Retinal pigment epithelial cell (primary cell): ENCODE measurements at regions not wholly inside any gene's neighbourhood (a gene's known extent, or its start where the extent isn't known, plus 50 kb on each side); places are given as distances from the start of the nearest gene placed in this dataset.
"Not testable (repeated sequence)": the region's sequence is repeated elsewhere in the genome, so short reads cannot be mapped to it uniquely, and the experiment has no call there.

Experiments used
- DNase-seq: peaks from one replicate; pipeline ENCODE4 v3.0.0-alpha.2; 2010; ENCODE audit warnings: low read depth
- H3K4me3 ChIP-seq: 2 replicates; pipeline ENCODE4 v1.5.1; 2011; ENCODE audit warnings: mild to moderate bottlenecking, low read length, control low read depth, moderate library complexity
- CTCF ChIP-seq: conservative IDR thresholded peaks from 2 replicates; pipeline ENCODE4 v1.5.1; 2011; ENCODE audit warnings: low read depth, low read length, control low read depth, inconsistent platforms

DNA sequence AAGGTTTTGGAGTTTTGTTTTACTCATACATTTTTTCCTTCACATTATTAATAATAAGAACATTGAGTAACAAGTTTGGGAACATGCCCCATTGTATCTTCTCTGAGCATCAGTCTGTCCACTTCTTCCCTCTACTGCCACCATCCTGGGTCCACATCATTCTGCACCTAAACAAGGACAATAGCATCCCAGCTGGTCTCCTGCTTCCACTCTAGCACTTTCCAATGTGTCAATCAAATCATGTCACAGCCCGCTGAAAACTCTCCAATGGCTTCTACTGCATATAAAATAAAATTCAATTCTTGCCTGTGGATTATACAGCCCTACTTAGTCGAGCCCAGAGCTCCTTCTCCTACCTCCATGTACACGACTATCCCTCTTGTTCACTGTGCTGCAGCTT, 66.8 kb upstream of the RBPJ start:
- no peak overlapping the region for H3K4me3 ChIP-seq
- DNase-seq: no peak
- TF ChIP-seq CTCF: no peak

GRCh38 chr4:26255989-26256388, 64.8 kb upstream of the RBPJ start:
- DNase-seq: no peak
- H3K4me3 ChIP-seq: no peak overlapping the region
- TF ChIP-seq CTCF: no peak

DNA sequence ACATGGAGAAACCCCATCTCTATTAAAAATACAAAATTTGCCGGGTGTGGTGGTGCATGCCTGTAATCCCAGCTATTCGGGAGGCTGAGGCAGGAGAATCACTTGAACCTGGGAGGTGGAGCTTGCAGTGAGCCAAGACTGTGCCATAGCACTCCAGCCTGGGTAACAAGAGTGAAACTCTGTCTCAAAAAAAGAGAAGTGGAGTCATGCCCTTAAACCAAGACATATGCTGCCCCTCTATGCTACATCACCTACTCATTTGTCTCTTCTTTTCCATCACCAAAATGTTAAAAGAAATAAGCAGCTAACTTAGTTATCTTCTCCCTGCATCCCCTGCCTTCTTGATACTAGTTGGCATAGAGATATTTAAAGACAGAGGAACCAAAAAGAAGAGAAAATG, 63.4 kb upstream of the RBPJ start:
- DNase-seq, H3K4me3 ChIP-seq: not testable (repeated sequence)

- H3K4me3 ChIP-seq: no peak overlapping the region
- no peak for TF ChIP-seq CTCF
- DNase-seq: no peak
Measured at GRCh38 chr4:26257850-26258249, 63.0 kb upstream of the RBPJ start.

DNA sequence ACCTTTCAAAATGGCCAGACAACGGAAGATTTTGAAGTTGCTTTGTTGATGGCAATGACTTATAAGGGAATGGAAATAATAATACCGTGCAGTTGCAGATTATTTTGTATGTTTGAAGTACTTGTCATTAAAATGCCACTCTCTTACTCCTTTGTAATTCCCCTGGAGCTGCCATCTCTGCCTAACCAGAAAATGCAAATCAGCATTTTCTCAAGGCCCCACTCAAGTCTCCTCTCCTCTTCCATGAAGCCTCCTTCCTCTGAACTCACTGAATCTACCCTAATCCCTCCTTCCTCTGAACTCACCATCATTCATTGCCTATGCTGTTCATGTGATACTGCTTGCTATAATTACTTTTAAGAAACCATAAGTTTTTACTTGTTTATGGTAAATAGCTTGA, 60.2 kb upstream of the RBPJ start:
- H3K4me3 ChIP-seq: no peak overlapping the region
- DNase-seq: no peak
- TF ChIP-seq CTCF: no peak

DNA sequence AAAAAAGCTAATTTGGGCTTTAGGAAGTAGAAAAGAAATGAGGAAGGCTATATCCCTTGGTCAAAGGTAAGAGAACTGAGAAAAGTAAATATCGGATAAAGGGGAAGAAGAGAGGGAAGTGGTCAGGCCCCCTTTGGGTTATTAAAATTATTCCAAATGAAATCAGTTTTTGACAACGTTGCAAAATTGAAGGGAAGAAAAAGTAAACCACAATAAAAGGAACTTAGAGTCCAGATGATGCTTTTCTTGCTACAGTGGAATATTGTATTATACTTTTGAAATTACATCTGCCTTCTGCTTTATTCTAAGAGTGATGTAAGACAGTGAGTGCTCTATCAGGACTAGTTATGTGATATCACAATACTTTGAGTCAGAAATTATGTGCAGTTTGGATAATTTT, 59.4 kb upstream of the RBPJ start:
- no peak for DNase-seq
- H3K4me3 ChIP-seq: no peak overlapping the region
- no peak for TF ChIP-seq CTCF

- no peak overlapping the region for H3K4me3 ChIP-seq
- TF ChIP-seq CTCF: no peak
- DNase-seq: no peak
Measured at GRCh38 chr4:26263165-26263564, 57.6 kb upstream of the RBPJ start.

GRCh38 chr4:26264109-26264508, 56.7 kb upstream of the RBPJ start:
- no peak for TF ChIP-seq CTCF
- no peak for DNase-seq
- no peak overlapping the region for H3K4me3 ChIP-seq
